GM23338 (cell line): ENCODE measurements at regions not wholly inside any gene's neighbourhood (a gene's known extent, or its start where the extent isn't known, plus 50 kb on each side); places are given as distances from the start of the nearest gene placed in this dataset.

Experiments used
- ATAC-seq: fragments of 200-7000 bp; cut with Tn5 transposase; 3 replicates; pipeline ENCODE4 v1.9.1; 2020
- DNase-seq: peaks from one replicate; pipeline ENCODE4 v3.0.0-alpha.2; 2015; ENCODE audit warnings: low spot score
- H2AFZ ChIP-seq: fragments of 200-600 bp; sonication (generic); 2 replicates; pipeline ENCODE4 v1.8.0; 2016; ENCODE audit warnings: antibody characterized with exemption, mild to moderate bottlenecking, moderate library complexity
- H3F3A ChIP-seq: fragments of 200-600 bp; sonication (generic); replicated peaks from 2 replicates; pipeline ENCODE4 v1.8.0; 2017; ENCODE audit warnings: antibody characterized with exemption, mixed run types, low read depth
- H3K27ac ChIP-seq: fragments of 200-600 bp; sonication (generic); 2 replicates; pipeline ENCODE4 v1.6.1; 2016; ENCODE audit warnings: low read depth
- H3K27me3 ChIP-seq: fragments of 200-600 bp; sonication (generic); 2 replicates; pipeline ENCODE4 v1.8.0; 2016; ENCODE audit warnings: mild to moderate bottlenecking, mixed run types, moderate library complexity; ENCODE audit not compliant: insufficient read depth
- H3K36me3 ChIP-seq: fragments of 200-600 bp; sonication (generic); 2 replicates; pipeline ENCODE4 v1.8.0; 2016; ENCODE audit warnings: mild to moderate bottlenecking; ENCODE audit not compliant: insufficient read depth
- H3K4me1 ChIP-seq: fragments of 200-600 bp; sonication (generic); 2 replicates; pipeline ENCODE4 v1.8.0; 2016; ENCODE audit warnings: mild to moderate bottlenecking, moderate library complexity; ENCODE audit not compliant: insufficient read depth
- H3K4me2 ChIP-seq: fragments of 200-600 bp; sonication (generic); 2 replicates; pipeline ENCODE4 v1.7.1; 2017; ENCODE audit warnings: mixed run types
- H3K4me3 ChIP-seq: fragments of 200-600 bp; sonication (generic); 2 replicates; pipeline ENCODE4 v1.6.1; 2016; ENCODE audit warnings: mixed run types
- H3K79me2 ChIP-seq: fragments of 200-600 bp; sonication (generic); replicated peaks from 2 replicates; pipeline ENCODE4 v1.8.0; 2017; ENCODE audit warnings: mild to moderate bottlenecking; ENCODE audit not compliant: insufficient read depth
- H3K9me2 ChIP-seq: fragments of 200-600 bp; sonication (generic); 2 replicates; pipeline ENCODE4 v1.8.0; 2017; ENCODE audit not compliant: insufficient read depth
- H4K20me1 ChIP-seq: fragments of 200-600 bp; sonication (generic); replicated peaks from 2 replicates; pipeline ENCODE4 v1.8.0; 2017; ENCODE audit warnings: mild to moderate bottlenecking; ENCODE audit not compliant: insufficient read depth
- H3K27ac Mint-ChIP-seq: 2 replicates; pipeline ENCODE4 v1.8.0; 2020; ENCODE audit warnings: inconsistent platforms, mild to moderate bottlenecking, moderate library complexity, mixed read lengths
- H3K27me3 Mint-ChIP-seq: 3 replicates; pipeline ENCODE4 v1.8.0; 2022; ENCODE audit warnings: low read depth, mild to moderate bottlenecking, moderate library complexity, mixed read lengths, inconsistent platforms; ENCODE audit not compliant: insufficient read depth, poor library complexity
- H3K36me3 Mint-ChIP-seq: 3 replicates; pipeline ENCODE4 v1.8.0; 2021; ENCODE audit warnings: low read depth, mild to moderate bottlenecking, inconsistent platforms, moderate library complexity, mixed read lengths
- H3K4me1 Mint-ChIP-seq: 3 replicates; pipeline ENCODE4 v1.8.0; 2020; ENCODE audit warnings: mild to moderate bottlenecking, inconsistent platforms, mixed read lengths
- H3K4me3 Mint-ChIP-seq: 3 replicates; pipeline ENCODE4 v1.8.0; 2021; ENCODE audit warnings: moderate library complexity, mild to moderate bottlenecking, inconsistent platforms, mixed read lengths
- H3K9me3 Mint-ChIP-seq: 3 replicates; pipeline ENCODE4 v1.8.0; 2020; ENCODE audit warnings: moderate library complexity, mild to moderate bottlenecking, inconsistent platforms, mixed read lengths
- CREB1 ChIP-seq: fragments of 250-450 bp; sonication (Bioruptor Pico); IDR thresholded peaks from 2 replicates; pipeline ENCODE4 v1.5.0; 2020; ENCODE audit warnings: low read depth, mild to moderate bottlenecking, moderate library complexity
- EZH2 ChIP-seq: fragments of 200-600 bp; sonication (generic); IDR thresholded peaks from one replicate; pipeline ENCODE4 v1.8.0; 2017; ENCODE audit warnings: antibody characterized with exemption, mild to moderate bottlenecking, low read depth; ENCODE audit not compliant: unreplicated experiment
- NANOG ChIP-seq: IDR thresholded peaks from 2 replicates; pipeline ENCODE4 v1.6.1; 2016; ENCODE audit warnings: antibody characterized with exemption, borderline replicate concordance
- POLR2AphosphoS5 ChIP-seq: IDR thresholded peaks from 2 replicates; pipeline ENCODE4 v1.6.1; 2016; ENCODE audit warnings: antibody characterized with exemption, low read depth
- ZNF114 ChIP-seq: fragments of 250-450 bp; sonication (Bioruptor Pico); IDR thresholded peaks from 2 replicates; pipeline ENCODE4 v1.5.0; 2020; ENCODE audit warnings: mild to moderate bottlenecking, moderate library complexity
- TF ChIP-seq, protein P1 (sequence below): fragments of 250-450 bp; sonication (Bioruptor Pico); IDR thresholded peaks from 2 replicates; pipeline ENCODE4 v1.5.0; 2020; ENCODE audit warnings: mild to moderate bottlenecking, moderate library complexity
- TF ChIP-seq, protein P2 (sequence below): IDR thresholded peaks from 2 replicates; pipeline ENCODE4 v1.6.1; 2016; ENCODE audit warnings: antibody characterized with exemption

DNA sequence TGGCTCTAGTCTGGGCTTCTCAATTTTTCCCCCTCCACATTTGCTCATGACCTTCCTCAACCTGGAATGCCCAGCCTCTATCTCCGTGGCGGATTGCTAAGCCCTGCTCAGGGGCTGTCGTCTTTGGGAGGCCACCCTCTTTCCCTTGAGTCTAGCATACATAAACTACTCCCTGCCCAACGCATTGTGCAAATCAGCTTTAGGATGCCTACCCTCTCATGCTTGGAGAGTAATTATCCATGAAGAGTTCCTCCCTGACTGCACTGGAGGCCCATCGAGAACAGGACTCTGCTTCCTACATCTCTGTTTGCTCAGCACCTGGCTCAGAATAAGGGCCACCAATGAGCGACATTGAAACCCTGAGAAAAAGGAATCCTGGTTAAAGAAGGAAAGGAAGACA is 53.7 kb upstream of the NPAS2 start:
- no peak overlapping the region for H3K27ac Mint-ChIP-seq
- H3K9me2 ChIP-seq: peaks cover 1% of the 10 kb centered on the region; the same call in 1 of the 2 replicates
- H3K4me3 Mint-ChIP-seq: no peak overlapping the region
- no peak overlapping the region for H3K4me2 ChIP-seq
- H3K4me1 ChIP-seq: no peaks in the 10 kb centered on the region
- H3K27ac ChIP-seq: no peak overlapping the region
- DNase-seq (no peak), ATAC-seq (no peak)
- H4K20me1 ChIP-seq: no peaks in the 10 kb centered on the region
- no peaks in the 10 kb centered on the region for H3K27me3 ChIP-seq
- H3K27me3 Mint-ChIP-seq: no peaks in the 10 kb centered on the region
- TF ChIP-seq, protein P1, sequence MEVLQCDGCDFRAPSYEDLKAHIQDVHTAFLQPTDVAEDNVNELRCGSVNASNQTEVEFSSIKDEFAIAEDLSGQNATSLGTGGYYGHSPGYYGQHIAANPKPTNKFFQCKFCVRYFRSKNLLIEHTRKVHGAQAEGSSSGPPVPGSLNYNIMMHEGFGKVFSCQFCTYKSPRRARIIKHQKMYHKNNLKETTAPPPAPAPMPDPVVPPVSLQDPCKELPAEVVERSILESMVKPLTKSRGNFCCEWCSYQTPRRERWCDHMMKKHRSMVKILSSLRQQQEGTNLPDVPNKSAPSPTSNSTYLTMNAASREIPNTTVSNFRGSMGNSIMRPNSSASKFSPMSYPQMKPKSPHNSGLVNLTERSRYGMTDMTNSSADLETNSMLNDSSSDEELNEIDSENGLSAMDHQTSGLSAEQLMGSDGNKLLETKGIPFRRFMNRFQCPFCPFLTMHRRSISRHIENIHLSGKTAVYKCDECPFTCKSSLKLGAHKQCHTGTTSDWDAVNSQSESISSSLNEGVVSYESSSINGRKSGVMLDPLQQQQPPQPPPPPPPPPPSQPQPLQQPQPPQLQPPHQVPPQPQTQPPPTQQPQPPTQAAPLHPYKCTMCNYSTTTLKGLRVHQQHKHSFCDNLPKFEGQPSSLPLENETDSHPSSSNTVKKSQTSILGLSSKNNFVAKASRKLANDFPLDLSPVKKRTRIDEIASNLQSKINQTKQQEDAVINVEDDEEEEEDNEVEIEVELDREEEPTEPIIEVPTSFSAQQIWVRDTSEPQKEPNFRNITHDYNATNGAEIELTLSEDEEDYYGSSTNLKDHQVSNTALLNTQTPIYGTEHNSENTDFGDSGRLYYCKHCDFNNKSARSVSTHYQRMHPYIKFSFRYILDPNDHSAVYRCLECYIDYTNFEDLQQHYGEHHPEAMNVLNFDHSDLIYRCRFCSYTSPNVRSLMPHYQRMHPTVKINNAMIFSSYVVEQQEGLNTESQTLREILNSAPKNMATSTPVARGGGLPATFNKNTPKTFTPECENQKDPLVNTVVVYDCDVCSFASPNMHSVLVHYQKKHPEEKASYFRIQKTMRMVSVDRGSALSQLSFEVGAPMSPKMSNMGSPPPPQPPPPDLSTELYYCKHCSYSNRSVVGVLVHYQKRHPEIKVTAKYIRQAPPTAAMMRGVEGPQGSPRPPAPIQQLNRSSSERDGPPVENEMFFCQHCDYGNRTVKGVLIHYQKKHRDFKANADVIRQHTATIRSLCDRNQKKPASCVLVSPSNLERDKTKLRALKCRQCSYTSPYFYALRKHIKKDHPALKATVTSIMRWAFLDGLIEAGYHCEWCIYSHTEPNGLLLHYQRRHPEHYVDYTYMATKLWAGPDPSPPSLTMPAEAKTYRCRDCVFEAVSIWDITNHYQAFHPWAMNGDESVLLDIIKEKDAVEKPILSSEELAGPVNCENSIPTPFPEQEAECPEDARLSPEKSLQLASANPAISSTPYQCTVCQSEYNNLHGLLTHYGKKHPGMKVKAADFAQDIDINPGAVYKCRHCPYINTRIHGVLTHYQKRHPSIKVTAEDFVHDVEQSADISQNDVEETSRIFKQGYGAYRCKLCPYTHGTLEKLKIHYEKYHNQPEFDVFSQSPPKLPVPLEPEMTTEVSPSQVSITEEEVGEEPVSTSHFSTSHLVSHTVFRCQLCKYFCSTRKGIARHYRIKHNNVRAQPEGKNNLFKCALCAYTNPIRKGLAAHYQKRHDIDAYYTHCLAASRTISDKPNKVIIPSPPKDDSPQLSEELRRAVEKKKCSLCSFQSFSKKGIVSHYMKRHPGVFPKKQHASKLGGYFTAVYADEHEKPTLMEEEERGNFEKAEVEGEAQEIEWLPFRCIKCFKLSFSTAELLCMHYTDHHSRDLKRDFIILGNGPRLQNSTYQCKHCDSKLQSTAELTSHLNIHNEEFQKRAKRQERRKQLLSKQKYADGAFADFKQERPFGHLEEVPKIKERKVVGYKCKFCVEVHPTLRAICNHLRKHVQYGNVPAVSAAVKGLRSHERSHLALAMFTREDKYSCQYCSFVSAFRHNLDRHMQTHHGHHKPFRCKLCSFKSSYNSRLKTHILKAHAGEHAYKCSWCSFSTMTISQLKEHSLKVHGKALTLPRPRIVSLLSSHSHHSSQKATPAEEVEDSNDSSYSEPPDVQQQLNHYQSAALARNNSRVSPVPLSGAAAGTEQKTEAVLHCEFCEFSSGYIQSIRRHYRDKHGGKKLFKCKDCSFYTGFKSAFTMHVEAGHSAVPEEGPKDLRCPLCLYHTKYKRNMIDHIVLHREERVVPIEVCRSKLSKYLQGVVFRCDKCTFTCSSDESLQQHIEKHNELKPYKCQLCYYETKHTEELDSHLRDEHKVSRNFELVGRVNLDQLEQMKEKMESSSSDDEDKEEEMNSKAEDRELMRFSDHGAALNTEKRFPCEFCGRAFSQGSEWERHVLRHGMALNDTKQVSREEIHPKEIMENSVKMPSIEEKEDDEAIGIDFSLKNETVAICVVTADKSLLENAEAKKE (CRISPR knock-in tag): no peak
- TF ChIP-seq, protein P2, sequence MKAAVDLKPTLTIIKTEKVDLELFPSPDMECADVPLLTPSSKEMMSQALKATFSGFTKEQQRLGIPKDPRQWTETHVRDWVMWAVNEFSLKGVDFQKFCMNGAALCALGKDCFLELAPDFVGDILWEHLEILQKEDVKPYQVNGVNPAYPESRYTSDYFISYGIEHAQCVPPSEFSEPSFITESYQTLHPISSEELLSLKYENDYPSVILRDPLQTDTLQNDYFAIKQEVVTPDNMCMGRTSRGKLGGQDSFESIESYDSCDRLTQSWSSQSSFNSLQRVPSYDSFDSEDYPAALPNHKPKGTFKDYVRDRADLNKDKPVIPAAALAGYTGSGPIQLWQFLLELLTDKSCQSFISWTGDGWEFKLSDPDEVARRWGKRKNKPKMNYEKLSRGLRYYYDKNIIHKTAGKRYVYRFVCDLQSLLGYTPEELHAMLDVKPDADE: no peak
- TF ChIP-seq CREB1 (CRISPR knock-in tag) (no peak), NANOG (no peak), POLR2AphosphoS5 (no peak)
- peaks cover 3% of the 10 kb centered on the region; the same call in 2 of the 3 replicates for H3K4me1 Mint-ChIP-seq
- H3K36me3 ChIP-seq: no peaks in the 10 kb centered on the region
- no peaks in the 10 kb centered on the region; the same call in 2 of the 3 replicates for H3K9me3 Mint-ChIP-seq
- no peak overlapping the region for H2AFZ ChIP-seq
- no peak overlapping the region for H3K4me3 ChIP-seq
- H3K36me3 Mint-ChIP-seq: no peaks in the 10 kb centered on the region
- H3K79me2 ChIP-seq: no peaks in the 10 kb centered on the region
- no peaks in the 10 kb centered on the region for H3F3A ChIP-seq

DNA sequence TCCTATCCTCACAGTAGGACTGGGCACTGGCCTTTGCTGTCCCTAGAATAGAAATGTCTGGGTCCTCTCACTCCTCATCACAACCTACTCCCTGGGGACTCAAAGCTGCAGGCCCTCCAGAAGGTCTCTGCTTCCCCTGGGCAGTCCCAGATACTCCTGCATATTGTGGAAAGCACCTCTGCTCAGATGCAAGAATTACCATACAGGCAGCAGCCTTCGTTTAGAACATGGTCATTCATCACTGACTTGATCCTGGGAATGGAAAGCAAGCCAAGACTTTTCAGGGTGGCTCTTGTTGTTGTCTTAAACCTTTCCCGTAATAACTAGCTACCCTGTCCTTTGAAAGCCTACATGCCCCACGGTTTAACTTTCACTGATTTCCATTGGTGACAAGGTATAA is 53.1 kb upstream of the NPAS2 start:
- Mint-ChIP-seq H3K4me1 (peaks cover 3% of the 10 kb centered on the region; the same call in 2 of the 3 replicates), H3K36me3 (no peaks in the 10 kb centered on the region), H3K27ac (no peak overlapping the region), H3K4me3 (no peak overlapping the region), H3K27me3 (no peaks in the 10 kb centered on the region), H3K9me3 (no peaks in the 10 kb centered on the region; the same call in 2 of the 3 replicates)
- H3K79me2 ChIP-seq: no peaks in the 10 kb centered on the region
- no peaks in the 10 kb centered on the region for H3K27me3 ChIP-seq
- no peak for TF ChIP-seq ZNF114 (CRISPR knock-in tag)
- no peak for TF ChIP-seq POLR2AphosphoS5
- TF ChIP-seq EZH2: no peak
- H2AFZ ChIP-seq: no peak overlapping the region
- ATAC-seq: no peak
- H3K27ac ChIP-seq: no peak overlapping the region
- no peak for DNase-seq
- no peak overlapping the region for H3K4me3 ChIP-seq
- H3K36me3 ChIP-seq: no peaks in the 10 kb centered on the region
- no peaks in the 10 kb centered on the region for H4K20me1 ChIP-seq
- H3F3A ChIP-seq: no peaks in the 10 kb centered on the region
- no peaks in the 10 kb centered on the region for H3K4me1 ChIP-seq
- no peak overlapping the region for H3K4me2 ChIP-seq
- H3K9me2 ChIP-seq: peaks cover 4% of the 10 kb centered on the region; the same call in 1 of the 2 replicates
